HG03175 (cell line): ENCODE measurements at regions not wholly inside any gene's neighbourhood (a gene's known extent, or its start where the extent isn't known, plus 50 kb on each side); places are given as distances from the start of the nearest gene placed in this dataset.

Experiments used
- ATAC-seq: cut with Tn5 transposase; IDR thresholded peaks from one replicate; pipeline ENCODE4 v1.9.1; 2021; ENCODE audit warnings: mild to moderate bottlenecking, moderate library complexity; ENCODE audit not compliant: unreplicated experiment

DNA sequence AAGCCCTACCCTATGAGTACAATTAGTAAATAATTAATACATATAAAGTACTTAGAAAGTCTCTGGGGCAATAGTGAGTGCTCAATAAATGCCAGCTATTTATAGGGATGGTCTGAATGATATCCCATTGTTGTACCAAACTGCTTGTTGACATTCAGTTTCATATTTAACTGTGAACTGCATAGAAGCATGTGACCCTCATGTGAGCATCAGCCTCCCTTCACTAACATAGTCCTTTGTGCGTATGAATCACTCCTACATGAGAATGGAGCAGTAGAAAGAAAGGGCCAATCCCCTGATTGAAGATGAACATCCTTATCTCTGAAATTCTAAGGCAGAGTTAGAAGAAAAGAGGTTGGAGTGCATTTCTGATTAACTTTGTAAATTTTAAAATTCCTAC lies 68.7 kb upstream of the ATP10A start:
- no peak for ATAC-seq

DNA sequence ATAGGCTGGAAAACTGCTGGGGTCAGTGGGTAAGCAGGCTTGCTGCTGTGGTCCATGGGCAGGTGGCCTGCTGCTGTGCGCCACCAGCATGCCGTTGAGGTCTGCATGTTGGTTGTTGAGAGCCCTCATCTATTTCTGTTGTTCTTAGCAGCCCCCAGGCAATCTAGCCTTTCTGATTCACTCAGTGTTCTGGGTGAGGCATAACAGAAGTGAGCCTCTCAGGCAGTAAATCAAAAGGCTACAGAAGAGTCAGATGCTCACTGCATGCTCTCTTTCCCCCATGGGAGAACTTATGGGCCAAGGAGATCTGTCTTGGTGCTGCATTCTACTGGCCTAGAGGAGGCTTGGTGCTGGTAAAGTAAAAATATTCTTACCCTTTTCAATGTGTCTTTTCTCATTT lies 67.8 kb upstream of the ATP10A start:
- ATAC-seq: no peak
